B cell (primary cell): ENCODE measurements at regions not wholly inside any gene's neighbourhood (a gene's known extent, or its start where the extent isn't known, plus 50 kb on each side); places are given as distances from the start of the nearest gene placed in this dataset.

Source experiments
- ATAC-seq: fragments of 200-7000 bp; cut with Tn5 transposase; one replicate; pipeline ENCODE4 v1.10.0; 2021; ENCODE audit warnings: low read depth, mild to moderate bottlenecking, moderate number of reproducible peaks, moderate library complexity
- CTCF ChIA-PET: fragments of 350-600 bp; sonication (Branson Sonifier 250); formaldehyde crosslinking; loops from one replicate; lab custom pipeline; 2021; ENCODE audit warnings: antibody characterized with exemption, inconsistent platforms; lab: Charles Lee
- POLR2A ChIA-PET: fragments of 350-600 bp; sonication (Branson Sonifier 250); formaldehyde crosslinking; loops from one replicate; lab custom pipeline; 2021; ENCODE audit warnings: antibody characterized with exemption; lab: Charles Lee
- DNase-seq: peaks from one replicate; pipeline ENCODE4 v3.0.0; 2013
- H2AFZ ChIP-seq: 2 replicates; pipeline ENCODE4 v1.6.1; 2012; ENCODE audit warnings: mild to moderate bottlenecking, low read depth, low read length; ENCODE audit not compliant: insufficient read depth, poor library complexity, severe bottlenecking
- H3K27ac ChIP-seq, 2 donors: 1 replicate in 1 of 2; 2 replicates in 1 of 2; pipeline ENCODE4 v1.5.1; 2012 to 2013; ENCODE audit warnings: low read length in 2 of 2, mild to moderate bottlenecking in 2 of 2, moderate library complexity in 1 of 2
- H3K27me3 ChIP-seq, 4 experiments: fragments of 200-600 bp in 1 of 4; sonication (generic) in 1 of 4; replicated peaks in 1 of 4; 1 replicate in 2 of 4; 2 replicates in 2 of 4; pipeline versions ENCODE4 v1.6.1 to v1.7.0; 2013 to 2016; ENCODE audit warnings: low read length in 3 of 4, mild to moderate bottlenecking in 2 of 4, mixed read lengths in 1 of 4, moderate library complexity in 1 of 4; ENCODE audit not compliant: insufficient read depth in 4 of 4, control insufficient read depth in 3 of 4; ENCODE audit errors: control extremely low read depth in 1 of 4
- H3K36me3 ChIP-seq, 2 experiments: replicated peaks in 1 of 2; 1 replicate in 1 of 2; 2 replicates in 1 of 2; pipeline versions ENCODE4 v1.6.1 to v1.7.1; 2013; ENCODE audit warnings: low read length in 1 of 2; ENCODE audit not compliant: insufficient read depth in 2 of 2, control insufficient read depth in 1 of 2; ENCODE audit errors: control extremely low read depth in 1 of 2, extremely low read depth in 1 of 2
- H3K4me1 ChIP-seq, 2 donors: fragments of 200-600 bp in 1 of 2; sonication (generic) in 1 of 2; 1 replicate in 1 of 2; 2 replicates in 1 of 2; pipeline versions ENCODE4 v1.5.1 to v1.6.1; 2013 to 2017; ENCODE audit warnings: low read length in 2 of 2; ENCODE audit not compliant: control insufficient read depth in 2 of 2, insufficient read depth in 2 of 2
- H3K4me2 ChIP-seq: replicated peaks from 2 replicates; pipeline ENCODE3; 2012; ENCODE audit warnings: mild to moderate bottlenecking, low read depth, low read length; ENCODE audit not compliant: poor library complexity, severe bottlenecking
- H3K4me3 ChIP-seq, 5 experiments: fragments of 200-600 bp in 1 of 5; sonication (generic) in 1 of 5; 1 replicate in 3 of 5; 2 replicates in 2 of 5; pipeline versions ENCODE4 v1.5.1 to v1.7.0; 2011 to 2016; ENCODE audit warnings: low read length in 4 of 5, mild to moderate bottlenecking in 4 of 5, low read depth in 2 of 5, control low read depth in 1 of 5, moderate library complexity in 1 of 5; ENCODE audit not compliant: insufficient read depth in 1 of 5; ENCODE audit errors: control extremely low read depth in 1 of 5, extremely low read depth in 1 of 5
- H3K79me2 ChIP-seq: fragments of 200-600 bp; sonication (generic); one replicate; pipeline ENCODE4 v1.6.0; 2016; ENCODE audit warnings: low read length; ENCODE audit not compliant: control insufficient read depth, insufficient read depth
- H3K9ac ChIP-seq: fragments of 200-600 bp; sonication (generic); 2 replicates; pipeline ENCODE4 v1.6.1; 2017; ENCODE audit warnings: mild to moderate bottlenecking, low read length, moderate library complexity
- H3K9me3 ChIP-seq, 3 donors: one replicate each; pipeline versions ENCODE4 v1.6.1 to v1.7.1; 2013; ENCODE audit warnings: low read length in 2 of 3; ENCODE audit not compliant: control insufficient read depth in 2 of 3, insufficient read depth in 1 of 3; ENCODE audit errors: control extremely low read depth in 1 of 3
- H4K20me1 ChIP-seq: 2 replicates; pipeline ENCODE4 v1.6.0; 2012; ENCODE audit warnings: mild to moderate bottlenecking, low read length; ENCODE audit not compliant: insufficient read depth, control insufficient read depth, poor library complexity, severe bottlenecking
- H3K27ac Mint-ChIP-seq: one replicate; pipeline ENCODE4 v1.8.0; 2021; ENCODE audit warnings: mixed read lengths
- H3K27me3 Mint-ChIP-seq: one replicate; pipeline ENCODE4 v1.8.0; 2021; ENCODE audit warnings: mixed read lengths
- H3K4me1 Mint-ChIP-seq: one replicate; pipeline ENCODE4 v1.8.0; 2021; ENCODE audit warnings: mixed read lengths
- H3K4me3 Mint-ChIP-seq: one replicate; pipeline ENCODE4 v1.8.0; 2021; ENCODE audit warnings: mixed read lengths
- H3K9me3 Mint-ChIP-seq: one replicate; pipeline ENCODE4 v1.8.0; 2022; ENCODE audit warnings: mixed read lengths; ENCODE audit not compliant: insufficient read depth
- CTCF ChIP-seq: fragments of 200-600 bp; IDR thresholded peaks from one replicate; pipeline ENCODE4 v1.8.0; 2022; ENCODE audit warnings: antibody characterized with exemption, mild to moderate bottlenecking
- EZH2 ChIP-seq: IDR thresholded peaks from 2 replicates; pipeline ENCODE4 v1.6.1; 2012; ENCODE audit warnings: borderline replicate concordance, low read depth, mild to moderate bottlenecking, moderate library complexity, low read length; ENCODE audit not compliant: insufficient read depth, poor library complexity, severe bottlenecking
- WGBS: methylation state at CpG from one replicate; pipeline ENCODE4 v1.1.5; 2013; ENCODE audit warnings: missing lambda C conversion rate; ENCODE audit not compliant: insufficient coverage; 5-methylcytosine and 5-hydroxymethylcytosine counted together
- intact Hi-C: fragments of 100-400 bp; cut with micrococcal nuclease; formaldehyde crosslinking; loops from one replicate; pipeline ENCODE4 v1.10.0; 2022

- ChIA-PET CTCF (interaction anchor here (8.0 kb wide), 1 partner anchor 856 kb away, joined by 105 read pairs; no protein-coding TSS in a partner anchor), POLR2A (no interaction called here)
- ATAC-seq (no peak), DNase-seq (no peak)
- H3K9ac ChIP-seq: no peak overlapping the region
- no peak overlapping the region for H3K4me2 ChIP-seq
- Mint-ChIP-seq H3K9me3 (no peaks in the 10 kb centered on the region), H3K4me3 (no peak overlapping the region), H3K27me3 (peaks cover 5% of the 10 kb centered on the region), H3K4me1 (peaks cover 23% of the 10 kb centered on the region), H3K27ac (no peak overlapping the region)
- H2AFZ ChIP-seq: no peak overlapping the region
- intact Hi-C loops: loop anchor here (5.0 kb wide), 3 partner anchors 237 to 1442 kb away; partner anchors contain the start of gene GGACT
- peaks cover 14 to 18% of the 10 kb centered on the region in 2 donors for H3K4me1 ChIP-seq
- peaks cover 7% of the 10 kb centered on the region for H3K79me2 ChIP-seq
- H4K20me1 ChIP-seq: peaks cover 17% of the 10 kb centered on the region
- no peaks in the 10 kb centered on the region for H3K36me3 ChIP-seq
- no peak for TF ChIP-seq CTCF
- TF ChIP-seq EZH2: no peak
- H3K27ac ChIP-seq: no peak overlapping the region
- H3K4me3 ChIP-seq: no peak overlapping the region
- 92% methylated on average over 7 of the region's 11 CpGs for WGBS
- peaks cover 0 to 14% (median 11%) of the 10 kb centered on the region in 4 experiments for H3K27me3 ChIP-seq
- no peaks in the 10 kb centered on the region for H3K9me3 ChIP-seq
Measured at GRCh38 chr13:99659866-99660554, 158.7 kb downstream of the TM9SF2 start.

- no peaks in the 10 kb centered on the region for H3K9me3 Mint-ChIP-seq
- POLR2A ChIA-PET: no interaction called here
- peaks cover 23% of the 10 kb centered on the region for H3K4me1 Mint-ChIP-seq
- DNase-seq (no peak), ATAC-seq (no peak)
- no peaks in the 10 kb centered on the region for H3K9me3 ChIP-seq
- H3K4me3 ChIP-seq: no peak overlapping the region
- no peak overlapping the region for H2AFZ ChIP-seq
- peaks cover 7% of the 10 kb centered on the region for H3K79me2 ChIP-seq
- H3K27me3 Mint-ChIP-seq: peaks cover 5% of the 10 kb centered on the region
- peak overlapping the region; percentile 89 for H3K4me3 Mint-ChIP-seq
- H3K27ac ChIP-seq: no peak overlapping the region
- H3K4me2 ChIP-seq: no peak overlapping the region
- peaks cover 17% of the 10 kb centered on the region for H4K20me1 ChIP-seq
- WGBS: 90% methylated on average over 1 of the region's 3 CpGs
- no peak overlapping the region for H3K9ac ChIP-seq
- no peak overlapping the region for H3K27ac Mint-ChIP-seq
- H3K27me3 ChIP-seq: peaks cover 0 to 14% (median 11%) of the 10 kb centered on the region in 4 experiments
- H3K4me1 ChIP-seq: peaks cover 14 to 18% of the 10 kb centered on the region in 2 donors
- H3K36me3 ChIP-seq: no peaks in the 10 kb centered on the region
- CTCF ChIA-PET: interaction anchor here (4.7 to 8.0 kb wide), 2 partner anchors 575 to 857 kb away, joined by 55 to 105 read pairs; no protein-coding TSS in a partner anchor
- TF ChIP-seq EZH2 (no peak), CTCF (no peak)
- intact Hi-C loops: loop anchor here (5.0 kb wide), 3 partner anchors 238 to 1443 kb away; partner anchors contain the start of gene GGACT
Measured at GRCh38 chr13:99659226-99659625, 158.0 kb downstream of the TM9SF2 start.
